ENCODE measurements at regions not wholly inside any gene's neighbourhood (a gene's known extent, or its start where the extent isn't known, plus 50 kb on each side); places are given as distances from the start of the nearest gene placed in this dataset.

DNA sequence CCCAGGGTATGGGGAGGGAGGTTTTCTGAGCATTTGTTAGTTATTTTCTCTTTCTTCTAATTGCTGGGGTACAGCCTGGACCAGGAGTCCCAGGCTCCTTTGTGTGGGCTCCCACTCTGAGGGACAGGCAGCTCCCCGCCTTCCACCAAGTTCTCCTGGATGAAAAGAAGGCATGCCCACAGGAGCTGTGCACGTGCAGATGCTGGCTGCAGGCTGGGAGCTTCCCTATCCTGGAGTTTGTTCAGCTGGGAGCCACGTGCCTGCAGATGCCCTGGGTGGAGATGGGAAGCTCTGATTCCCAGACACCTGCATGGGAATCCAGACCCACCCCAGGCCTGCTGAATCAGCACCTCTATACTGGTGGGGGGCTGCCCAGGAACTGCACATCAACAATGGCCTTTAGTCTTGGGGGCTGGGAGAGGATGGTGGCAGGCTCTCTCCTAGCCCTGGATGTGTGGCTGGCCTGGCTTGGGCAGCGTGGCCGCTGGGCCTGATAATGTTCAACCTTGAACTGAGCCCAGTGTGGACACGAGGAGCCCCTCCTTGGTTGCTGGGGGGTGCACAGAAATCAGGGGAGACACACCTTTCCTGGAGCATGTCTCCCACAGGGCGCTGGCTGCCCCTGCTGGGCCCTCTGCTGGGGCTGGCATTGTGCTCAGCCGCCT is 233.6 kb upstream of the HS6ST1 start:
- TF ChIP-seq, protein P1, sequence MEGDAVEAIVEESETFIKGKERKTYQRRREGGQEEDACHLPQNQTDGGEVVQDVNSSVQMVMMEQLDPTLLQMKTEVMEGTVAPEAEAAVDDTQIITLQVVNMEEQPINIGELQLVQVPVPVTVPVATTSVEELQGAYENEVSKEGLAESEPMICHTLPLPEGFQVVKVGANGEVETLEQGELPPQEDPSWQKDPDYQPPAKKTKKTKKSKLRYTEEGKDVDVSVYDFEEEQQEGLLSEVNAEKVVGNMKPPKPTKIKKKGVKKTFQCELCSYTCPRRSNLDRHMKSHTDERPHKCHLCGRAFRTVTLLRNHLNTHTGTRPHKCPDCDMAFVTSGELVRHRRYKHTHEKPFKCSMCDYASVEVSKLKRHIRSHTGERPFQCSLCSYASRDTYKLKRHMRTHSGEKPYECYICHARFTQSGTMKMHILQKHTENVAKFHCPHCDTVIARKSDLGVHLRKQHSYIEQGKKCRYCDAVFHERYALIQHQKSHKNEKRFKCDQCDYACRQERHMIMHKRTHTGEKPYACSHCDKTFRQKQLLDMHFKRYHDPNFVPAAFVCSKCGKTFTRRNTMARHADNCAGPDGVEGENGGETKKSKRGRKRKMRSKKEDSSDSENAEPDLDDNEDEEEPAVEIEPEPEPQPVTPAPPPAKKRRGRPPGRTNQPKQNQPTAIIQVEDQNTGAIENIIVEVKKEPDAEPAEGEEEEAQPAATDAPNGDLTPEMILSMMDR (IDR thresholded peaks at IDR 0.05), result no peak
- no peak for TF ChIP-seq POLR2A (IDR thresholded peaks at IDR 0.05)

Data from right lobe of liver (tissue), 4 donors.